Activated CD4-positive, alpha-beta T cell treated with anti-CD3 and anti-CD28 coated beads, Interleukin-2, amount 50 U/mL, for 48 hours (primary cell): ENCODE measurements at regions not wholly inside any gene's neighbourhood (a gene's known extent, or its start where the extent isn't known, plus 50 kb on each side); places are given as distances from the start of the nearest gene placed in this dataset.

Experiments
- DNase-seq, 2 experiments: peaks; one replicate each; pipeline ENCODE4 v3.0.0-alpha.2; 2020

- no peak for DNase-seq
Observed at GRCh38 chr4:110900213-110900769, 277.4 kb upstream of the PITX2 start.

GRCh38 chr4:110902500-110902899 is 279.6 kb upstream of the PITX2 start:
- no peak for DNase-seq

DNA sequence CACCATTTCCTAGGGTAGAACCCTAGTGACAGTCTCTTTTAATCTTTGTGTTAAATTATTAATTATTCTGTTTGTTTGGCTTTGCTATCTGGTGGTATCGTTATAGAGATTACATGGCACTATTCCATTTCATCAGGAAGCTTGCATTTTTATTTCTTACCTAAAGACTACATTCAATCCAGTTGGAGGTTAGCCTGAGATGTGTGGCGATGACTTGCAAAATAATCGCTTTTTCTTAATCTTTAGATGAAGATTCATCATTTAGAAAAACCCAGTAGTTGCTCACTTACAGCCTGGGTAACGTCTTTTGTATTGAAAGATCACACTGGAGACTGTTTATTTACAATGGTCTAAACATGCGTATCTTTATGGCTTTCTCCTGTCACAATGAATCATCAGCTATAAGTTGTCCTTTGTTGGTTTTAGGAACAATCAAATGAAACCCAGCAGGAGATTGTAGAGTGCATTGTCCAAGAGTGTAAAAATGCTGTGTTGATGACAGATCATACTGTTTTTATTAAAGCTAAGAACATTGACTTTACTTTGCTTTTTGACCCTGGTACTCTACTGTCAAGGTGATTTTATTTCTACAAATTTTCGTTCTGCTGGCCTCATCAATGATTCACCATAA is 281.7 kb upstream of the PITX2 start:
- DNase-seq: no peak

DNA sequence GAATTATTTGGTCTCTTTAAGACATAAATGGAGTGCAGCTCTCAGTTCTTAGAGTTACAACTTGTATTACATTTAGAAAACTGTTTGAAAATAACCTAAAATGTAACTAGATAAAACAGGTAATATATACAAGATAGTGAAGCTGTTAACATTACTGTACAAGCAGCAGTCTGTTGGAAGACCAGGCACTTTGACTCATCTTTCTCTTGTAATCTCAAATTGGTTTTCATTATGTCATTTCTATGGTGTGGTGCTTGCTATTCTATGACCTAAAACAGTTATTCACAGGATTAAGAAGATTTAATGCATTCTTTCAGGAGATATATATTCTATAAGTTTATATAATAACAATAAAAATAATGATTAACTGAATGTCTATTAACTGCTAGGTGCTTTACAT is 282.5 kb upstream of the PITX2 start:
- no peak for DNase-seq

- DNase-seq: no peak
Observed at GRCh38 chr4:110907801-110908313, 285.0 kb upstream of the PITX2 start.

DNA sequence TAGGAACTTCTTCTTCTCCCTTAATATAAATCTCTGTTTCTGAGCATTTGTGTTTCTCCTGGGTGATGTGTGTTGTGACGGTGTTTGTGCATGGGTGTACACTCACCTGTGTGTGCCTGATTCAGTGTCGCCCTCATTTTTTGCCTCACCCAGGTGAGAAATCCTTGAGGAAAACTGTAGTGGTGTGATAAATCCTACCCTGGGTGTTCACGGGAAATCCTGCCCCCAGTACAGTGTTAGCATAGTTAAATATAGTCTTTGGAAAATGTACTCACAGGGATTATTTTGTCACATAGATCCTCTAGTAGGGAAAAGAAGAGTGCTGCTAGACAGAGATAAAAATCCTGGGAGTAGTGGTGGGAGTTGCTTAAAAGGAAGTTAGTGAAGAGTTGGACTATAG is 291.9 kb upstream of the PITX2 start:
- no peak for DNase-seq

- DNase-seq: no peak
Observed at GRCh38 chr4:110915301-110915700, 292.4 kb upstream of the PITX2 start.

DNA sequence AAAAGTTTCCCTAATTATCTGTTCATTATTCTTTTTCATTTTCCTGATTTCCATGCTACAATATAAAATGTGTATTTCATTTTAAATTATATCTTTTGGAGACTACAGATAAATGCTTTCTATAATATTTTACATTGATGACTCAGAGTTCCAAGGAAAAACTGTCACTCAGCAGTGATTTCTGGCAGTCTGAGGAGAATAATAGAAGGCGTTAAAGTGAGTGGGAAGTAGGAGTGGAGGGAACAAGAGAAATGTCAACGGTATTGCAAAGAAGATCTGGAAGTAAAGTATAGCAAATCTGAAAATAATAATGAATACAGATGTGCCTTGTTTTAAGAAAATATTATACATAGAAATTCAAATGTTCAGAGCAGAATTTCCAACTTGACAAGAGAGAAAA is 293.6 kb upstream of the PITX2 start:
- no peak for DNase-seq

DNA sequence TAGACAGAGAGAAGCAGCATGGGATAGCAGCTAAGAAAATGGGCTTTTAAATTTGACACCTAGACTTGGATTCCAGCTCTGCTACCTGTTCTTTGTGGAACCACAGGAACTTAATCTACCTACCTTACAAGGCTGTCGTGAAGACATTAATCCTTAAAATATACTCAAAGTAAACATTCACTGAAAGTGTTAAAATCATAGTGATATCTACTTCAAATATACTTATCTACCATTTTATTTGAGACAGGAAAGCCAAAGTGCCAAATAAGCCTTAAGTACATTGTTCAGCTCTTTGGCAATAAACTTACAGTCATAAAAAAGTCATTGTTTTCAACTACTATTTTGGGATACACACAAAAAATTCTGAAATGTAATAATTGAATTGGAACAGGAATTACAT is 295.0 kb upstream of the PITX2 start:
- DNase-seq: no peak

GRCh38 chr4:110920990-110921389 is 298.1 kb upstream of the PITX2 start:
- DNase-seq: no peak

DNA sequence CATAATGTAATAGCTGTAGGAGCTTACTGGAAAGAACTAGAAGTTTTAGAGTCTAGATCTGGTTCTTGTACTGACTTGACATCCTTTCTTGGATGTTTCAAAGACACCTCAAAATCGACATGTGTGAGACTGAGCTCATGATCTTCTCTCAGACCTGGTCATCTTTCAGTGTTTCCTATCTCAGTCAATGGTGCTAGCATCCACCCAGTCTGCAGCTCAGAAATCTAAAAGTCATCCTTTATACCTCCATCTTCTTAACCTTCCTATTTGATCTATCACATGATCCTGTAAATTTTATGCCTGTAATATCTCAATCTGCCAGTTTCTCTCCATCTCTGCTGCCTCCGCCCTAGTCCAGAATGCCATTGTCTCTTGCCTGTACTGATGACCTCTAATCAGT is 301.9 kb upstream of the PITX2 start:
- DNase-seq: no peak

DNA sequence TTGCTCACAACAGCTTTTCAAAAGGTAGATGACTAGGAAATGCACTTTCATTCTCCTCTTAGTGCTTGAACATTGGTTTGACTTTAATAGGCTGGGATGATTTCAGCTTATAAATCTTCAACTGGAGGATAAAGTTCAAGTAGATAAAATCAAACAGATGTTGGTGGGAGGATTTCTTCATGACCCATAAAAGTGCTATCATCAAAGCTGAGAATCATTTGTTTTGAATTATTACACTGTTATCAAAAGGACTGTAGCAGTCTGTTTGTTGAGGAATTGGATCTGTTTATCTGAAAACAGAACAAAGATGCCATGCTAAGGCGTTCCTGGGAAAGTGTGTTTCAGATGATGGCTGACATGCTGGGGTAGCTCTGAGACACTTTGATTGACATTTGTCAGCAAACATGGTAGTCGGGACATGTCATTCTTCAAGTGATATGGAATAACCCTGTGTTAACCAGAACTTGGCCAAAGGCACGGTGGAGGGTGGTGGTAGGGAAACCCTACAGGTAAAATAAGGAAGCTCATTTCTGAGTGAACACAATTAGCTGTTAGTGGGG is 304.0 kb upstream of the PITX2 start:
- DNase-seq: no peak

DNA sequence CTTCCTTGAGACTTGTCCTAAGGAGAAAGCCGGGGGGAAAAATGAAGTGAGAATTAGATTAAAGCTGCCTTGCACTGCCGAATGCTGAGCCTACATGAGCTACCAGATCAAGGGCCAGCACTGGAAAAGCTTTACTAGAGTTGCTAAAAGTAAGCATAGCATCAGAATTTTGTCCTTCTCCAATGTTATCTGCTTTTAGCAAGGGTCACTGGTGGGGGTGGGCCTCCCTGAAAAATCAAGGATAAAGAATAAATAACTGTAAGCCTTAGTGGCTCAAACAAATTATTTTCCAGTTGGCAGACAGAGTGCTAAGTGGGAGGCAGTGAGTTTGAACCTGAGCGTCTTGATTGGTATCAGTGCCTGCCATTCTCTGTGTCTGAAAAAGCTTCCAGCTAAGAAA is 310.5 kb upstream of the PITX2 start:
- DNase-seq: no peak

GRCh38 chr4:110944501-110944900 is 321.6 kb upstream of the PITX2 start:
- DNase-seq: no peak

- DNase-seq: no peak
Observed at GRCh38 chr4:110945600-110945999, 322.7 kb upstream of the PITX2 start.

- no peak for DNase-seq
Observed at GRCh38 chr4:110949542-110949941, 326.7 kb upstream of the PITX2 start.

DNA sequence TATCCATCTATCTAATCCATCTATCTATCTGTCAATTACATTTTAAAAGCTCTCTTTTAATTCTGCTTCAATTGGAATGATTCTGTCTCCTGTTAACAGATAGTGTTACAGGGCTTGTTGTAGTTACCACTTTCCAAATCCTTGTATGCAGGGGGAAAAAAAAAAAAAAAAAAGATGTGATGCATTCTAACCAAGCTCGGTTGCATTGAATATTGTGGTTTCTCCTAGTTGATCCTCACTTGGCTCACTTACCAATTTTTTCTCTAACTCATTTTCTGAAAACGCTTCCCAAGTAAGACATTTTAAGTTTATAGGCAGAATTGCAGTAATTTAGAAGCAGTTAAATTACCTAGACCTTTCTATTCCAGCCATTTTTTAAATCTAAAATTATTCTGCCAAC is 327.9 kb upstream of the PITX2 start:
- DNase-seq: no peak

- no peak for DNase-seq
Observed at GRCh38 chr4:110953191-110953590, 330.3 kb upstream of the PITX2 start.

GRCh38 chr4:110953898-110954297 is 331.0 kb upstream of the PITX2 start:
- no peak for DNase-seq

DNA sequence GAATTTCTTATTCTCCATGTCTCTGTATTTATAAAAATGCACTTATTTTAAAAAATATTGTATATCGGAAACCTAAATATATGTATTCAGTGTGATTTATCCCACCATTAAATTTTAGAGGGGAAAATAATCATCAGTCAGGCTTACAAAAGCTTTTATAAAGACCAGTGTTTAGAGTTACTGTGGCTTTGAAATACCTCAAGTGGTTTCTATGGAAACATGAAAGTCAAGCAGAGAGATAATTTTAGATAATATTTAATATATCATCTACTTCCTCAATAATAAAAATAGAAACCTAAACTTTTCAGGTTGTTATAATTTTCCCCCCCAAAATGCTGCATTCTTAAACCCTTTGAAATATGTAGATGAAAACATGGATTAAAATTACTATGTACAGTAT is 332.9 kb upstream of the PITX2 start:
- DNase-seq: no peak

DNA sequence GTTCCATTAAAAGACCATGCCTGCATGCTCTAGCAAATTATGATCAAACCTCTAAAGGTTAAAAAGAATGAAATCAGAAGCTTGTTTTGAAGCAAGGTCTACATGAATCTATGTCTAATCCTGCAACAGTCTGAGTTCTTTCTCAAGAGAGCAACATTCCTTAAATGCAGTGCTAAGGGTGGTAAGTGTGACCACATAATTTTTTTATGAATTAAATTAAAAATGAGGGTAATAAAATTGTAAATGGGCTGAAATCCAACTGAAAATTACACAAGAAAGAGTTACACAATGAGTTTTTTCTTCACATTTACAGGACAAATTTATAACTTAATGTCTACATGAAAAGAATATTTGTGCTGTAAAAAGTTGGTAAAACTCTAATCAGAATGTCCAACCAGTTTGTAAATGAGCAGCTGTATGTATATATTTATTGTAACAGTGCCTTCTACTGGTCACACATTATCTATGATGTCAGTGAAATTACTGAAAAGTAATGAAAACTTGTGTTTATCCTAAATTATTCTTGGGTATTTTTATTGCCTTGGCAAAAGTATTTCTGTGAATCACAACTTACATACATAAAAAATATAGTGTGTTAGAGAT is 336.3 kb upstream of the PITX2 start:
- DNase-seq: no peak

- DNase-seq: no peak
Observed at GRCh38 chr4:110961066-110961465, 338.2 kb upstream of the PITX2 start.

DNA sequence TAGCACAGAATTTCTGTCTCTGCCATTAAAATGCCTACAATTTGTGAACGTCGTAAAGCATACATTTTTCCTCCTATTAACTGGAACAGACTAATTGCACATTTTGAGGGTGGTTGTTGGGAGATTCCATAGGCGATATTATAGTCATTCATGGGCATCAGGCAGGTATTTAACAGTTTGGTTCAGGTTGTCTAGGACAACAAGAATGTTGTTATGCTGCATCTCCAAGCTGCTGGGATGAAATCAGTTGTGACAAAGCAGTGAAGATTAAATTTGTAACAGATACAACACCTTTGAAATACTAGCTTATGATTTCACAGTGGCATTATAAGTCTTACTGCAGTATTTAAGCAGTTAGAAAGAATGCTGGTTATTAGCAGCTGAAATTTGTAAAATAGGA is 339.7 kb upstream of the PITX2 start:
- DNase-seq: no peak

DNA sequence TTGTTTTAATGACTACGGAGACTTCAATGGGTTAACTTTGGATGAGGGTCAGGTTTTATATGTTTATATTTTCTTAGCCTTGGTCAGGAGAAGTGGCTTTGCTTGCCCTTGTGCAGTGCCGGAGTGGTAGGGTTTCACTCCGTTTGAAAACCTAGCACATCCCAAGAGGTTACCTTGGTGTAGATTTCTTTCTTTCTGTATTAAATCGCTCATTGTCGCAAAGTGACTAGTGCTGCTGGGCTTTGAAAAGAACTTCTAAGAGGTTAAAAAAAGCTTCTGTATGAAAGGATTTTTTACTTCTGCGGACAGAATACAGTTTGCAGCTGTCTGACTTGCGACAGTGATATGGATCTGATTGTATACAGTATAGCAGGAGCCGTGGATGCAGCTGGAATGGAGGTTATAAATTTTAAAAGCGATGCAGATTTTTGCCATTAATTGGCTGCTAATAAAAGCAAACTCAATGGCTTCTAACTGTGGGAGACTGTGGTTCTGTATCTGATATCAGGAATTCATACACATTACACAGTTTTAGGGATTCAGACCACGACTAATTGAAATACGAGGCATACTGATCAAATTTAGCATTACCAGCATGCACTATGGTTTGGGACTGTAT is 340.9 kb upstream of the PITX2 start:
- DNase-seq: no peak
